Neural crest cell (in vitro differentiated cells): ENCODE measurements at regions not wholly inside any gene's neighbourhood (a gene's known extent, or its start where the extent isn't known, plus 50 kb on each side); places are given as distances from the start of the nearest gene placed in this dataset.

ENCODE experiments used
- DNase-seq: peaks from one replicate; pipeline ENCODE4 v3.0.0; 2021; ENCODE audit warnings: low read depth, mixed read lengths, low spot score
- H3K27ac Mint-ChIP-seq: one replicate; pipeline ENCODE4 v1.8.0; 2021; ENCODE audit warnings: mild to moderate bottlenecking, mixed read lengths; ENCODE audit not compliant: unreplicated experiment
- H3K27me3 Mint-ChIP-seq: 2 replicates; pipeline ENCODE4 v1.8.0; 2021; ENCODE audit warnings: low read depth, mild to moderate bottlenecking, mixed read lengths
- H3K36me3 Mint-ChIP-seq: 2 replicates; pipeline ENCODE4 v1.8.0; 2021; ENCODE audit warnings: low read depth, mild to moderate bottlenecking, mixed read lengths
- H3K4me1 Mint-ChIP-seq: 2 replicates; pipeline ENCODE4 v1.8.0; 2021; ENCODE audit warnings: mixed read lengths
- H3K4me3 Mint-ChIP-seq: one replicate; pipeline ENCODE4 v1.8.0; 2021; ENCODE audit warnings: mild to moderate bottlenecking, mixed read lengths
- H3K9me3 Mint-ChIP-seq: 2 replicates; pipeline ENCODE4 v1.8.0; 2021; ENCODE audit warnings: mixed read lengths
- TF ChIP-seq, protein P1 (sequence below): fragments of 200-600 bp; sonication (generic); conservative IDR thresholded peaks from 2 replicates; pipeline ENCODE4 v1.5.0; 2021; ENCODE audit warnings: antibody characterized with exemption, mild to moderate bottlenecking

DNA sequence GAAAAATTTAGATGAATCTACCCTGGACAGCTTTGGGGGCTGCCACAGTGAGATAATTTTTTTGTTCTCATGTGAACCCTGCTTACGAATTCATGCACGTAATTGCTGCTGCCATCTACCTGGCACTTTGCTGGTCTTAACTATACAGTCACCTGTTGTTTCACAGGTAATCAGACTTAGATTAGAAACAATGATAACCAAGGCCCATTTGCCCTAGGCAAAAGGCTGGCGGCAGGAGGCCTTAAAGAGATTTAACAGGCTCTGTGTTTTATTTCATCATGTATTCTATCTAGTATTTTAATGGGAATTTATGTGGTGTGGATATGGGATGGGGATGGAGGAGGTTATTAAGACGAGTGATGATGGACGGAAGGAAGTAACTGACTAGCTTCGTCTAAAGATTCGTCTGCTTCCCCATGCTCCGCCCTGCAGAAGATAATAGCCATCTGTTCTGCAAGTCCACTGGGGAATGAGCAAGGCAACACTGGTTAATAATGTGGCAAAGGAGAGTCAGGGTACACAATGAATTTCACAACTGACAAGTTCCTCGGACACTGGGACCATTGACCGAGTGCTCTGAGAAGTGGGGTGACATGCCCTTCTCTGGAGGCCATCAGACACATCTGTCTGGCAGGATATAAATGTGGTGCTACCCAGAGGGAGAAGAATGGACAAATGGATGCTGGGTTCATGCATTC is 291.8 kb upstream of the TNP1 start:
- no peaks in the 10 kb centered on the region for H3K36me3 Mint-ChIP-seq
- H3K4me3 Mint-ChIP-seq = no peak overlapping the region
- no peaks in the 10 kb centered on the region for H3K9me3 Mint-ChIP-seq

DNA sequence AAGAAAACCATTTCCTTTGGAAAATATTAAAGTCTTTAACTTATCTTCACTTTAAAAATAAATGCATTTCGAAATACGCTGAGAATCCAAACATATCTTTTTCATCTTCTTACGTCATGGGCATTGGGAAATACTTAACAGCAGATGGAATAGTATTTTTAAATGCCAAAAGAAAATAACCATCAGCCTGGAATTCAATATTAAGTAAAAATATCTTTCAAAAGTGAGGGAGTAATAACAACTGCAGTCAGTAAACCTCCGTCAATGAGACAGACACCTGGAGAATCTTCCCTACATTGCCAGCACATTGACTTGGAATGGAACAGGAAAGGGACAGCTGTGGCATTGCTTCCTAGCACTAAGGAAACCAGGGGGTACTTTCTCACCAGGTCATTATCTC is 290.4 kb upstream of the TNP1 start:
- TF ChIP-seq, protein P1, sequence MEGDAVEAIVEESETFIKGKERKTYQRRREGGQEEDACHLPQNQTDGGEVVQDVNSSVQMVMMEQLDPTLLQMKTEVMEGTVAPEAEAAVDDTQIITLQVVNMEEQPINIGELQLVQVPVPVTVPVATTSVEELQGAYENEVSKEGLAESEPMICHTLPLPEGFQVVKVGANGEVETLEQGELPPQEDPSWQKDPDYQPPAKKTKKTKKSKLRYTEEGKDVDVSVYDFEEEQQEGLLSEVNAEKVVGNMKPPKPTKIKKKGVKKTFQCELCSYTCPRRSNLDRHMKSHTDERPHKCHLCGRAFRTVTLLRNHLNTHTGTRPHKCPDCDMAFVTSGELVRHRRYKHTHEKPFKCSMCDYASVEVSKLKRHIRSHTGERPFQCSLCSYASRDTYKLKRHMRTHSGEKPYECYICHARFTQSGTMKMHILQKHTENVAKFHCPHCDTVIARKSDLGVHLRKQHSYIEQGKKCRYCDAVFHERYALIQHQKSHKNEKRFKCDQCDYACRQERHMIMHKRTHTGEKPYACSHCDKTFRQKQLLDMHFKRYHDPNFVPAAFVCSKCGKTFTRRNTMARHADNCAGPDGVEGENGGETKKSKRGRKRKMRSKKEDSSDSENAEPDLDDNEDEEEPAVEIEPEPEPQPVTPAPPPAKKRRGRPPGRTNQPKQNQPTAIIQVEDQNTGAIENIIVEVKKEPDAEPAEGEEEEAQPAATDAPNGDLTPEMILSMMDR = no peak
- no peak overlapping the region for H3K4me3 Mint-ChIP-seq
- H3K27ac Mint-ChIP-seq = no peak overlapping the region
- DNase-seq = no peak
- H3K27me3 Mint-ChIP-seq = no peaks in the 10 kb centered on the region
- H3K4me1 Mint-ChIP-seq = peaks cover 33% of the 10 kb centered on the region
- no peaks in the 10 kb centered on the region for H3K36me3 Mint-ChIP-seq
- H3K9me3 Mint-ChIP-seq = no peaks in the 10 kb centered on the region

More for the DNA sequence above, 291.8 kb upstream of the TNP1 start:
- H3K4me1 Mint-ChIP-seq = peaks cover 33% of the 10 kb centered on the region
- no peak for DNase-seq
- H3K27ac Mint-ChIP-seq = no peak overlapping the region
- TF ChIP-seq, protein P1 = no peak
- H3K27me3 Mint-ChIP-seq = no peaks in the 10 kb centered on the region

DNA sequence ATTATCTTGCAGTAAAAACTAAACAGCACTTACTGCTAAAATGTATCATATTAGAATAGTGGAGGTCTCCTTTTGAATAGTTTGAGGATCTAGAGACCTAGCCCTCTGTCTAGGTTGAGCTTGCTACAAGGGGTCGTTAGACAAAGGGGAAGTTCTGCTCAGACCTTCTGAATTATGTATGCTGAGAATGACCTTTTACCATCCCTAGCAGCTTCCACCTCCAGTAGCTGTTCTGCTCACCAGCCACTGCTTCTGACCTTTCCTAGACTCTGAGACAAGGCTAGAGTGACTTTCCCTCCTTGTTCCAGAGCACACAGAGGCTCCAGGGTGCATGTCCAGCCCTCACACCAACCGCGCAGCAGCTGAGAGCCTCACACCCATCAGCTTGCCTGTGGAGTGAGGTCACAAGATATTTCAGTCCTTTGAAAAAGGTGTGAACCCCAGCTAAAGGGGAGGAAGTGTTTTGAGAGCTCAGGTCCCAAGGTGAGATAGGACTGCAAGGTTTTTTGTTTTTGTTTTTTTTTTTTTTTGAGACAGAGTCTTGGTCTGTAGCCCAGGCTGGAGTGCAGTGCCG is 289.3 kb upstream of the TNP1 start:
- TF ChIP-seq, protein P1 = no peak
- no peak for DNase-seq
- H3K36me3 Mint-ChIP-seq = no peaks in the 10 kb centered on the region

DNA sequence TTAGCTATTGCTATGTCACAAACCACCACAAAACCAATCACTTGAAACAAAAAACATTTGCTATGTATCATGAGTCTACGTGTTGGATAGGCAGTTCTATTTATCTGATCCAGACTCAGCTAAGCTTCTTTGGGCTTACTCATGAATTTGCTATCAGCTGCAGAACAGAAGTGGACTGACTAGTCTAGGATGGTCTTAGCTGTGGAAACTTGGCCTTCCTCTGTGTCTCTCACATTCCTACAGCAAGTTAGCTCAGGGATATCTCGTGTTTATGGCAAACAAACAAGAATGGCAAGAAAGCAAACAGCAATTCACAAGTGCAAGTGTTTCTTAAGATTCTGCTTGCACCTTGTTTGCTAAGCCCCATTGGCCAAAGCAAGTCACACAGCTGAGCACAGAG is 288.0 kb upstream of the TNP1 start:
- H3K27ac Mint-ChIP-seq = no peak overlapping the region
- no peaks in the 10 kb centered on the region for H3K27me3 Mint-ChIP-seq
- TF ChIP-seq, protein P1 = no peak
- DNase-seq = no peak
- no peak overlapping the region for H3K4me3 Mint-ChIP-seq
- H3K36me3 Mint-ChIP-seq = no peaks in the 10 kb centered on the region
- no peaks in the 10 kb centered on the region for H3K9me3 Mint-ChIP-seq
- peaks cover 27% of the 10 kb centered on the region for H3K4me1 Mint-ChIP-seq

More for the DNA sequence above, 289.3 kb upstream of the TNP1 start:
- H3K27me3 Mint-ChIP-seq = no peaks in the 10 kb centered on the region
- no peak overlapping the region for H3K27ac Mint-ChIP-seq
- no peak overlapping the region for H3K4me3 Mint-ChIP-seq
- peaks cover 33% of the 10 kb centered on the region for H3K4me1 Mint-ChIP-seq
- H3K9me3 Mint-ChIP-seq = no peaks in the 10 kb centered on the region

DNA sequence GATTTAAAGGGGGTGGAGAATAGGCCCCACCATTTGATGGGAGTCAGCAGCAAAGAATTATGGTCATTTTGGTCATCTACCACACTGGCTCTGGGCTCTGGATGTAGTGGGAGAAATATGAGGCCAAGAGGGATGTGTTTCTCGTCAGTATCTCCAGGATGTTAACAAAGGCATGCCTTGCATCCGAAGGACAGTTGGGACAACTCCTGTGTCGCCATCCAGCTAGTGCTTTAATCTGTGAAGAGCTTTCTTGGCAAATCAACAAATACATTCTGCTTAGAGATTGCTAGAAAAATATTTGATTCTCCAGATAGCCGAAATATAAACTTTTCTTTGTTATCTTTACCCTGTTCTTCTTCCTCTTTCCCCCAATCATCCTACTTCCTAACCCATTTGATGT is 287.1 kb upstream of the TNP1 start:
- H3K4me3 Mint-ChIP-seq = no peak overlapping the region
- no peaks in the 10 kb centered on the region for H3K27me3 Mint-ChIP-seq

More for the DNA sequence above, 287.1 kb upstream of the TNP1 start:
- Mint-ChIP-seq H3K36me3 (peaks cover 7% of the 10 kb centered on the region), H3K4me1 (peaks cover 18% of the 10 kb centered on the region), H3K9me3 (peaks cover 6% of the 10 kb centered on the region), H3K27ac (no peak overlapping the region)
- no peak for DNase-seq
- TF ChIP-seq, protein P1 = no peak
